ENCODE measurements at regions not wholly inside any gene's neighbourhood (a gene's known extent, or its start where the extent isn't known, plus 50 kb on each side); places are given as distances from the start of the nearest gene placed in this dataset.

- Histone ChIP-seq H3K27ac (no peak overlapping the region), H3K27me3 (replicated peaks) (no peaks in the 10 kb centered on the region), H3K36me3 (replicated peaks) (no peaks in the 10 kb centered on the region), H3K4me3 (ENCODE audit: low read depth, low read length) (no peak overlapping the region)
- in situ Hi-C loops (cut with HindIII; ENCODE audit: low pct_ligation_motif_present, low sequenced_read_pairs) = no loop called here
- no peak for DNase-seq
- no peak for TF ChIP-seq CTCF (IDR thresholded peaks at IDR 0.05; ENCODE audit: low read depth, low read length, missing control alignments)
Observed at GRCh38 chr9:89963280-89963679, 358.5 kb downstream of the GADD45G start.

GRCh38 chr9:89967527-89967926, 362.7 kb downstream of the GADD45G start:
- Histone ChIP-seq H3K36me3 (replicated peaks) (no peaks in the 10 kb centered on the region), H3K27me3 (replicated peaks) (no peaks in the 10 kb centered on the region), H3K27ac (no peak overlapping the region), H3K4me3 (ENCODE audit: low read depth, low read length) (no peak overlapping the region)
- no peak for TF ChIP-seq CTCF (IDR thresholded peaks at IDR 0.05; ENCODE audit: low read depth, low read length, missing control alignments)
- no peak for DNase-seq
- in situ Hi-C loops (cut with HindIII; ENCODE audit: low pct_ligation_motif_present, low sequenced_read_pairs) = no loop called here

- TF ChIP-seq CTCF (IDR thresholded peaks at IDR 0.05; ENCODE audit: low read depth, low read length, missing control alignments) = no peak
- no peak overlapping the region for H3K4me3 ChIP-seq (ENCODE audit: low read depth, low read length)
- H3K27ac ChIP-seq = no peak overlapping the region
- no peak for DNase-seq
- no peaks in the 10 kb centered on the region for H3K36me3 ChIP-seq (replicated peaks)
- H3K27me3 ChIP-seq (replicated peaks) = no peaks in the 10 kb centered on the region
- in situ Hi-C loops (cut with HindIII; ENCODE audit: low pct_ligation_motif_present, low sequenced_read_pairs) = no loop called here
Observed at GRCh38 chr9:89969156-89969675, 364.4 kb downstream of the GADD45G start.

- no peak for TF ChIP-seq CTCF (IDR thresholded peaks at IDR 0.05; ENCODE audit: low read depth, low read length, missing control alignments)
- DNase-seq = no peak
Observed at GRCh38 chr9:89969881-89970639, 365.2 kb downstream of the GADD45G start.

GRCh38 chr9:89970701-89971100, 365.9 kb downstream of the GADD45G start:
- no peak for TF ChIP-seq CTCF (IDR thresholded peaks at IDR 0.05; ENCODE audit: low read depth, low read length, missing control alignments)
- no peak for DNase-seq
- Histone ChIP-seq H3K4me3 (ENCODE audit: low read depth, low read length) (no peak overlapping the region), H3K36me3 (replicated peaks) (no peaks in the 10 kb centered on the region), H3K27me3 (replicated peaks) (no peaks in the 10 kb centered on the region), H3K27ac (no peak overlapping the region)
- in situ Hi-C loops (cut with HindIII; ENCODE audit: low pct_ligation_motif_present, low sequenced_read_pairs) = no loop called here

More at GRCh38 chr9:89969881-89970639, 365.2 kb downstream of the GADD45G start:
- H3K27me3 ChIP-seq (replicated peaks) = no peaks in the 10 kb centered on the region
- H3K27ac ChIP-seq = no peak overlapping the region
- H3K4me3 ChIP-seq (ENCODE audit: low read depth, low read length) = no peak overlapping the region
- no peaks in the 10 kb centered on the region for H3K36me3 ChIP-seq (replicated peaks)
- in situ Hi-C loops (cut with HindIII; ENCODE audit: low pct_ligation_motif_present, low sequenced_read_pairs) = no loop called here

Data from brain microvascular endothelial cell (primary cell).